ENCODE measurements at regions not wholly inside any gene's neighbourhood (a gene's known extent, or its start where the extent isn't known, plus 50 kb on each side); places are given as distances from the start of the nearest gene placed in this dataset.
"Not testable (repeated sequence)": the region's sequence is repeated elsewhere in the genome, so short reads cannot be mapped to it uniquely, and the experiment has no call there.

DNA sequence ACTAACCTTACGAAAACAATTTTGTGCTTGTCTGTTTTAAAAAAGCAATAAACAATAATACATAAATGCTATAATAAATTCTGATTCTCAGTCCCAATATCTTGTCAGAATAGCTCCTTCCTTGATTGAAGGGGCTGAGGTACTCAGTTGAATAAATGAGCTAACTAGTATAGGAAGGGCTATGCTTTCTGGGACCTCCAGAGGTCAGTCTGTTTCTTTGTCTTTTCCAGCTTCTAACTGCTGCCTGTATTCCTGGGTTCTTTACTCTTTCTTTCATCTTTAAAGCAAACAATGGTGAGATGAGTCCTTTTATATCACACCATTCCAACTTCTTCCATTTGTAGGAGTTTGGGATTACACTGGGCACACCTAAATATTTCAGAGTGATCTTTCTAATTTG, 1297.0 kb upstream of the ATXN8OS start:
- DNase-seq (ENCODE audit: low read depth, low spot score): no peak

DNA sequence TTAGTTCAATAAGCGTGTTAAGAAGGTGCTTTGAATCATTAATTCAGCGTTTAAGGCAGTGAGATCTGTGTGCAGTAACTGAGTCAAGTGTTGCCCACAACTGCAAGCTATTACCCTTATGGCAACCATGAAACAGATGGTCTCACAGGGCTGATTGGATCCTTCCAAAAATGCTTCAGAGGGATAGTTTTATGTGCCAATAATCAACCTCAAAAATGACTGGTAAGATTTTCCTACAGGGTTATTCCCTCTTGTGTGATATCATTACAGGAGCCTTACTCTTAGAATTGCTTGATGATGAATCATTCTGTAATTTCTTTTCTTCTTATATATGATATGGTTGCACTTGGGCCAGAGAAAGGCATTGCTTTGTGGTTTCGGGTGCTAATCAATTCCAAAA, 1299.2 kb upstream of the ATXN8OS start:
- no peak for DNase-seq (ENCODE audit: low read depth, low spot score)

DNA sequence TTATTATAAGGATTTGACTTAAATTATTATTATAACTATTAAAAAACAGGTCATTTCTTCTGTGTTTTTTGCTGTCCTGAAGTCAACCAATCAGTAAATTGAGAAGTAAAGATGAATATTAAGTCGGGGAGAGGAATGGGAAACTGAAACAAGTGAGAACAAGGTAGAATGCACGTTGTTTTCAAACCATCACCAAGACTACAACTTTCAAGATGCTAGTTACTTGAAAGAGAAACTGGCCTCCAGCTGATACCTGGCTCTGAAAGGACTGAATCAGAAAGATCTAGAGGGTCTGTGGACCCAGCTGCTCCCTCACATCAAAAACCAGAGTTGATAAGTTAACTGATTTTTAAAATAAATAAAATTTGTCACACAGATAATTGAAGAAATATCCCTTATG, 1301.5 kb upstream of the ATXN8OS start:
- DNase-seq (ENCODE audit: low read depth, low spot score): no peak

DNA sequence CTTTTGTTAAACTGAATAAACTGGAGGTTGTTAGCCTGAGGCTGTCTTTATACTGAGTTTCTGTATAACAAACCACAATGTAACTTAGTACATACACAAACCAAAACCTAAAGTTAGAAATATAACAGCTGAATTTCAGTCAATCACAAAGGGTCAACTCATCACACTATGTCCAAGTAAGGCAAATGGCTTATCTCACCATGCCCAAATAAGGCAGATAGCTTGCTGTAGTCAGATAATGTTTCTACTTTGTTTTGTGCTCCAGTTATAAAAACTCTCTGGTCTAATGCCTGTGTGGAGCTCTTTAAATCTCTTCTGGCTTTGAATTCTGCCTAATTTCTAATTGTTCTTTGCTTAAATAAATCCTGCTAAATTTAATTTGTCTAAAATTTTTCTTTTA, 1323.4 kb upstream of the ATXN8OS start:
- DNase-seq (ENCODE audit: low read depth, low spot score): no peak

GRCh38 chr13:68759617-68760016, 1348.0 kb upstream of the ATXN8OS start:
- no peak for DNase-seq (ENCODE audit: low read depth, low spot score)

- DNase-seq (ENCODE audit: low read depth, low spot score): peak; percentile 0
Observed at GRCh38 chr13:68749796-68750195, 1357.8 kb upstream of the ATXN8OS start.

DNA sequence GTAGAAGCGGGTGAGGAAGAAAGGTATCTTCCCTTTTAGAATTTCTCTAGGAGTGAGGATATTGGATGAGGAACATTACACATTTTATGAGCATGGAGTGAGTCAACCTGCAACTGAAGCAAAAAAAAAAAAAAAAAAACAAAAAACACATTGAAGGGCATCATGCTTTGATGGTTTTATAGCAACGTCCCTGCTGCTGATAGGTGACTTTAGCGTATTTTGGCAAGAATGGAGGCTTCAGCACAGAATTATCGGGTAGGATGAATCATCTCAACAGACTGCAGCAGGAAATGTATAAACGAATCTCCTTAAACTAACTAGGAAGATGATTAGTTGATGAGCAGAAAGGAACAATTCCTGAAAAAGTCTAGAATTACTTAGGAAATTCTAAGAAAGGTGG, 1359.6 kb upstream of the ATXN8OS start:
- no peak for DNase-seq (ENCODE audit: low read depth, low spot score)

DNA sequence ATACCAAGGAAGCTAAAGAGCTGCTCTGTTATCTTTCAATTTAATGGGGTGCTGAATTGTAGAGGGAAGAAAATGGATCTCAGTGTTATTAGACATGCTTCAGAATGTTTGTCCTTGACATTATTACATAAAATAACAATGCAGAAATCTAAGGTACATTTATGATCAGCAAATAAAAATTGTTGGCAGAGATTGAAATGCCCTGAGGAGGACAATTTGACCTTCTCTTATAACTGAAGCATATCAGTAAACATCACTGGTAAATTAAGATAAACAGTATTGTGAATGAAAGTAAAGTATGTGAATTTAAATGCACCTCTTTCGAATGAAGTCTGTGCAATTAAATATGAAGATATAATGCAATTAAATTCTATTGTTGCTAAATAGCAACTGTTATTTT, 1362.1 kb upstream of the ATXN8OS start:
- no peak for DNase-seq (ENCODE audit: low read depth, low spot score)

DNA sequence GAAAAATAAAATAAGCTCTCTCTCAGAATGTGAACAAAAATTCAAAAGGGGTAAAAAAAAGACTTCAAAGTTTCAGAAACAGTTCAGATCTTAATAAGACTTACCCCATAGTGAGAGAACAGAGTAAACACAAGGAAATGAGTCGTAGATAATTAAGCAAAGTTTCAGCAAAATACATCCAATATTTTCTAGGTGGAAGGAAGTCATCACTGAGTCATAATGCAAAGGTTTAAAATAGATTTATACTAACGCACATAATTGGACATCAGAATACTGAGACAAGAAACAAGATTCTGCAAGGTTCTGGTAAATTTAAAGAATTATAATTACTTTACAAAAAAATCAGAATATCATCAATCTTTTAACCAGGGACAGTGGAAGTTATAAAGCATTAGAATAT, 1370.7 kb upstream of the ATXN8OS start:
- DNase-seq (ENCODE audit: low read depth, low spot score): no peak

DNA sequence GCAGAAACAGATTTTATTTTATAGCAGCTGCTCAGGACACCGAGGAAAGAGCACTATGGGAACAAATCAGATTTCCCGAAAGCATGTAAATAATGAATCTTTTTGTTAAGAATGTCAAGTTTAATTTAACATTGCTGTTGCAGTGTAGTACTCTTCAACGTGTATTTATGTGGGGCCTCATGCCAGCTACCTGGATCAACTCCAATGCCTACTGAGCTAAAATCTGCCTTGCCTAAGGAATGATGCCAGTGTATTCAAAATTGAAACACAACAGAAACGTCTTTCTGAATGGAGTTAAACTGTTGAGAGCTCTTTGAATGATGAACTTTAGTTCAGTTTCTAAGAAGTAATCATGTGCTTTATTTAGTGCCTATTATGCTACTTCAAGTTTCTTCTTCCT, 1379.8 kb upstream of the ATXN8OS start:
- DNase-seq (ENCODE audit: low read depth, low spot score): no peak

- no peak for DNase-seq (ENCODE audit: low read depth, low spot score)
Observed at GRCh38 chr13:68727165-68727564, 1380.5 kb upstream of the ATXN8OS start.

DNA sequence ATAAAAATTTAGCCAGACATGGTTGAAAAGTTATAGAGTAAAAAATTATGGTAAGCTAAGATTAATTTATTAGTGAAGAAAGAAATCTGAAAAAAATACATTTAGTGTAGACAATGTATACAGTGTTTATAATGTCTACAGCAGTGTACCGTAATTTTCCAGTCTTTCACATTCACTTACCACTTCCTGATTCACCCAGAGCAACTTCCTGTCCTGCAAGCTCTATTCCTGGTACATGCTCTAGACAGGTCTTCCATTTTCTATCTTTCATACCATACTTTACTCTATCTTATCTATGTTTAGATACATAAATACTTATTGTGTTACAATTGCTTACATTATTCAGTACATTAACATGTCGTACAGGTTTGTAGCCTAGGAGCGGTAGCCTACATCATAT, 1387.8 kb upstream of the ATXN8OS start:
- DNase-seq (ENCODE audit: low read depth, low spot score): no peak

GRCh38 chr13:68715651-68716050, 1392.0 kb upstream of the ATXN8OS start:
- DNase-seq (ENCODE audit: low read depth, low spot score): no peak

DNA sequence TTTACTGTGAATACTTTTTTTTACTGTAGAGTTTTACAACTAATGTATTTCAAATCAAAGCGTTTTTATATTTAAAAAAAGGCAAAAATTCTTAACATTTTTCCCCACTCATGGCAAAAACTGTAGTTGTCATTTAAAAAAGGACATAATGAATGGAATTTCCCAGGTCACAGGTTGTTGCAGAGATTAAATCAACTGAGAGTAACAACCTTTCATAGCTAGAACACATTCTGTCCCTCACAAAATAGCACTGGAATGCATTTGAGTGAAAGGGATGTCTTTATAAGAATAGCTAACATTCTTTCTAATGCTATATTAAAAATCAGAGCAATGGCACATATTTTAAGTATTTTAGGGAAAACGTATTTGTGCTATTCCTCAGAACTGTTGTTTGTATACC, 1393.3 kb upstream of the ATXN8OS start:
- no peak for DNase-seq (ENCODE audit: low read depth, low spot score)

DNA sequence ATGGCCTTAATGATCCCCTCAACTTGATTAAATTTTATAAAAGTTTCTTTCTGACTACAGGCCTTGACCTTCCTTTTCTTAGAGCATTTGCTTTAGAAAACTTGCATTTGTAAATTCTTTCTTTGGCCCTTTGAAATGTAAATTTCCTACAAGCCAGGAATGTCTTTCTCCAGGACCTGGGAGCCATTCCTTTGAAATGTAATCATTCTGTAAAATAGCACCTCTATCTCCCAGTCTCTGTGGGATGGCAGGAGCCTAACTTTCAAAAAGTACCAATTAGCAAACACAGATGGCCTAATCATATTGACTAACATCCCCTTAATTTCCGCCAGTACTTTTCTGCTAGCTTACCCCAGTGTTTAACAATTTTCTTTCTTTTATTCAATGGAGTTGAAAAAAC, 1394.2 kb upstream of the ATXN8OS start:
- DNase-seq (ENCODE audit: low read depth, low spot score): no peak

DNA sequence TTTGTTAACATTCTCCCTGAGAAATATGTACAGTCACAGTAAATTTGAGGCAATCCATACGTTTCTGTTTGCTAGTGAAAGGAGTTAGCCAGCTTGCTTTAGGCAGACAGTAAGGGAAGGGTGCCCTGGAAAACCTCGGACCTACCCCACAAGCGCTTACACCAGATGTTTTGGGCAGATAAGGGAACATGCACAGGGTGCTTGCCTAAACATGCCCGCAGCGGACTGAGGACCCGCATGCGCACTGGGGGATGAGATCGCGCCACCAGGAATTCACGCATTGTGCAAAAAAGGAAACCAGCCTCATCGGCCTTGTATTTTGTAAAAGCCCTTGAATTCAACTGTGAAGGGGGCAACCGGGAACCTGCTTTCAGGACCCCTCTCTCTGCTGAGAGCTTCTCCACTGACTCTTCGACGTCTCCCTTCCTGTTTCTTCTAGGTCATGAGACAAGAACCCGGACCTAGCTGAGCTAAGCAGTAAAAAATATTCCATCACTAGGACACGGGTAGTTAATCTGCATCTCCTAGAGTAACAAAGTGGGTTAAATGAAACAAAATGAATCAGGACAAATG, 1399.2 kb upstream of the ATXN8OS start:
- no peak for DNase-seq (ENCODE audit: low read depth, low spot score)

DNA sequence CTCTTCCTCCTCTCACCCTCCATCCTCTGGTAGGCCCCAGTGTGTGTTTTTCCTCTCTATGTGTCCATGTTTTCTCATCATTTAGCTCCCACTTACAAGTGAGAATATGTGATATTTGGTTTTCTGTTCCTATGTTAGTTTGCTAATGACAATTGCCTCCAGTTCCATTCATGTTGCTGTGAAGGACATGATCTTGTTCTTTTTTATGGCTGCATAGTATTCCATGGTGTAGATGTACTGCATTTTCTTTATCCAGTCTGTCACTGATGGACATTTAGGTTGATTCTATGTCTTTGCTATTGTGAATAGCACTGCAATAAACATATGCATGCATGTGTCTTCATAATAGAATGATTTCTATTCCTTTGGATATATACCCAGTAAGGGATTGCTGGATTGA, 1401.6 kb upstream of the ATXN8OS start:
- DNase-seq (ENCODE audit: low read depth, low spot score): not testable (repeated sequence)

DNA sequence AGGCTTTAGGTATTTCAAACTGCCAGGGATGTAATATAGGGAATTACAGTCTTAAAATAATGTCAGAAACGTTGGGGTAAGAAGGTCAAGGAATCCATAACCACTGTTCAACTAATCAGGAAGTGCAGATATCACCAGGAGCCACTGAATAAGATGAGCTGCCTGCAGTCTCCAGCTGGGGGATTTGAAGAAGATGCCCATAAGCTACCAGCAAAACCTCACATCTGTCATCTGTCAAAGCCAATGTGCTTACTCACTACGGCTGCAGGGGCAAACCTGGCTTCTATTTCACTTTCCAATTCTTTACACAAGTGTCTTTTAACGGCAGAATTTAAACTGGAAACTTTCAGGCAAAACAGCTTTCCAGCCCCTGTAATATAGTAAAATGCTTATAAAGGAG, 1410.1 kb upstream of the ATXN8OS start:
- DNase-seq (ENCODE audit: low read depth, low spot score): no peak

DNA sequence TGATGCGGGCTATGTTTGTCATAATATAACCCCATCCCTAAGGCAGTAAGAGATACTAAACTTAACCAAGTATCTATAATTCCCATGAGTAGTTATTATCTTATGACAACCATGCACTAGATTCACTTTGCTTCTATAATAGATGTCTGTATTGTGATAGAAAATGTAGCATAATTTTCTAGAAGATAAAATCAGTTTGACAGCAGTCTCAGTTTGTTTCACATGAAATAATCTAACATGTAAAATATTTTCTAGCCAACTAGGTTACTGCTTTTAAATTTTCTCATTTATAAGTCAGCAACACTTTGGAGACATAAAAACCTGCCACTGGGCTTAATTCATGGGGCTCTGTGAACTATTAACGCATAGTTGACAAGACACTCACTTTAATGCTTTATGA, 1410.7 kb upstream of the ATXN8OS start:
- DNase-seq (ENCODE audit: low read depth, low spot score): no peak

DNA sequence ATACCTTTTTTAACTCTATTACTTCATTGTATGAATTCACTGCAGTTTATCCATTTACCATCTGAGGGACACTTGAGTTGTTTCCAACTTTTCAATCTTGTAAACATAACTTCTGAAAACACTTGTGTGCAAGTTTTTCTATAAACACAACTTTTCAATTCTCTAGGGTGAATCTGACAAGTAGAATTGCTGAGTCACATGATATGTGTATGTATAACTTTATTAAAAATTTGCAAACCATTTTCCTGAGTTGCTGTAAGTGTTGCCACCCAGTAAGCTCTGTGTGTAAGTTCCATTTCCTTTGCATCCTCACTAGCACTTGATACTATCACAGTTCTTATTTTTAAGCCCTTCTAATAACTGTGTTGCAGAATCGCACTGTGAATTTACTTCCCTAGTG, 1415.6 kb upstream of the ATXN8OS start:
- no peak for DNase-seq (ENCODE audit: low read depth, low spot score)

- DNase-seq (ENCODE audit: low read depth, low spot score): no peak
Observed at GRCh38 chr13:68690567-68690966, 1417.1 kb upstream of the ATXN8OS start.

- DNase-seq (ENCODE audit: low read depth, low spot score): no peak
Observed at GRCh38 chr13:68676513-68677115, 1431.0 kb upstream of the ATXN8OS start.

DNA sequence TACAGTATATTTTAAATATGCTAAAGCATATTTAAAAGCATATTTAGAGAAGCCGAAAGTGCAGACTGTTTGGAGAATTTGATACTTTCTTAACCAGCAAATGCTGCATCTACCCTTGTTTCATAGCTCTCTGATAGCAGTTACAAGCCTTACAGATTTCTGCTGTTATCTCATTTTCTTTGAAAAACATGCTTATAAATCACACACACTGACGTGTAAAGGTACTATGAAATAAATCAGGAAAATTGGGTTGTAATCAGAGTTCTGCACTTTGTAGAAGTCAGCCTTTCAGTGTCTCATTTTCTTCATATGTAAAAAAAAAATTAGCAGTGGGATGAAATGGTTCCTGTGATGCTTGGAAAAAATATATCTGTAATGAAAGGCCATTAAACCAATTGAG, 1432.4 kb upstream of the ATXN8OS start:
- DNase-seq (ENCODE audit: low read depth, low spot score): no peak

GRCh38 chr13:68667863-68668262, 1437.7 kb upstream of the PCDH9 start:
- no peak for DNase-seq (ENCODE audit: low read depth, low spot score)

Measured in brain pericyte (primary cell).